ENCODE measurements at regions not wholly inside any gene's neighbourhood (a gene's known extent, or its start where the extent isn't known, plus 50 kb on each side); places are given as distances from the start of the nearest gene placed in this dataset.

GRCh38 chr5:39700523-39700922 is 275.7 kb upstream of the DAB2 start:
- TF ChIP-seq CTCF (conservative IDR thresholded peaks at IDR 0.05 in 1 of 2, IDR thresholded peaks at IDR 0.05 in 1 of 2; ENCODE audit: low read depth in 1 of 2, low read length in 2 of 2) (no peak), EZH2 (IDR thresholded peaks at IDR 0.05; ENCODE audit: low read length, missing control alignments) (no peak)

Data from fibroblast of lung (primary cell).